GM12865 (cell line): ENCODE measurements at regions not wholly inside any gene's neighbourhood (a gene's known extent, or its start where the extent isn't known, plus 50 kb on each side); places are given as distances from the start of the nearest gene placed in this dataset.

Source experiments
- DNase-seq: peaks from one replicate; pipeline ENCODE4 v3.0.0; 2010; ENCODE audit warnings: low read depth
- H3K4me3 ChIP-seq: 2 replicates; pipeline ENCODE4 v1.5.1; 2011; ENCODE audit warnings: mild to moderate bottlenecking, low read depth, low read length, control low read depth
- CTCF ChIP-seq: IDR thresholded peaks from 2 replicates; pipeline ENCODE4 v1.5.1; 2011; ENCODE audit warnings: low read length, control low read depth, low read depth, inconsistent platforms; ENCODE audit not compliant: insufficient read depth; ENCODE audit errors: missing control alignments

GRCh38 chrX:117701050-117701449 is 415.6 kb downstream of the KLHL13 start:
- TF ChIP-seq CTCF, result no peak

GRCh38 chrX:117689956-117690355 is 426.7 kb downstream of the KLHL13 start:
- no peak overlapping the region for H3K4me3 ChIP-seq
- TF ChIP-seq CTCF, result no peak
- no peak for DNase-seq

More at GRCh38 chrX:117701050-117701449, 415.6 kb downstream of the KLHL13 start:
- DNase-seq, result no peak
- H3K4me3 ChIP-seq, result no peak overlapping the region

GRCh38 chrX:117680286-117680685 is 436.3 kb downstream of the KLHL13 start:
- no peak for DNase-seq
- TF ChIP-seq CTCF, result no peak
- H3K4me3 ChIP-seq, result no peak overlapping the region

GRCh38 chrX:117653396-117653795 is 463.2 kb downstream of the KLHL13 start:
- H3K4me3 ChIP-seq, result no peak overlapping the region
- DNase-seq, result no peak
- TF ChIP-seq CTCF, result no peak

- TF ChIP-seq CTCF, result no peak
Measured at GRCh38 chrX:117645639-117646038, 471.0 kb downstream of the KLHL13 start.

GRCh38 chrX:117641913-117642656 is 474.5 kb downstream of the KLHL13 start:
- H3K4me3 ChIP-seq, result no peak overlapping the region
- TF ChIP-seq CTCF, result no peak
- DNase-seq, result no peak

More at GRCh38 chrX:117645639-117646038, 471.0 kb downstream of the KLHL13 start:
- no peak for DNase-seq
- H3K4me3 ChIP-seq, result no peak overlapping the region

GRCh38 chrX:117636826-117637225 is 479.8 kb downstream of the KLHL13 start:
- no peak for TF ChIP-seq CTCF
- H3K4me3 ChIP-seq, result no peak overlapping the region
- DNase-seq, result no peak
